Left ventricle myocardium inferior (tissue), 1 donor: ENCODE measurements at regions not wholly inside any gene's neighbourhood (a gene's known extent, or its start where the extent isn't known, plus 50 kb on each side); places are given as distances from the start of the nearest gene placed in this dataset.
A peak's percentile ranks its signal among the peaks of the same experiment; 100 is the strongest.

Experiments used
- DNase-seq: peaks from one replicate; pipeline ENCODE4 v3.0.0-alpha.2; 2020
- H3K27ac ChIP-seq: fragments of 200-600 bp; replicated peaks from 2 replicates; pipeline ENCODE4 v1.8.0; 2021
- H3K27me3 ChIP-seq: fragments of 200-600 bp; 2 replicates; pipeline ENCODE4 v1.8.0; 2021; ENCODE audit warnings: low read depth
- H3K36me3 ChIP-seq: fragments of 200-600 bp; 2 replicates; pipeline ENCODE4 v1.8.0; 2021
- H3K4me1 ChIP-seq: fragments of 200-600 bp; 2 replicates; pipeline ENCODE4 v1.8.0; 2021
- H3K4me3 ChIP-seq: fragments of 200-600 bp; 2 replicates; pipeline ENCODE4 v1.8.0; 2021; ENCODE audit warnings: mild to moderate bottlenecking, moderate library complexity
- H3K9me3 ChIP-seq: fragments of 200-600 bp; replicated peaks from 2 replicates; pipeline ENCODE4 v1.8.0; 2021
- CTCF ChIP-seq: fragments of 200-600 bp; IDR thresholded peaks from 2 replicates; pipeline ENCODE4 v1.8.0; 2021; ENCODE audit warnings: antibody characterized with exemption, mild to moderate bottlenecking, borderline replicate concordance
- intact Hi-C: fragments of 100-400 bp; cut with micrococcal nuclease; formaldehyde crosslinking; loops from one replicate; pipeline ENCODE4 v1.11.0; 2022
- donor health status: DM: no; HTN: yes; CAD: no; lungs with severe emphysema.

DNA sequence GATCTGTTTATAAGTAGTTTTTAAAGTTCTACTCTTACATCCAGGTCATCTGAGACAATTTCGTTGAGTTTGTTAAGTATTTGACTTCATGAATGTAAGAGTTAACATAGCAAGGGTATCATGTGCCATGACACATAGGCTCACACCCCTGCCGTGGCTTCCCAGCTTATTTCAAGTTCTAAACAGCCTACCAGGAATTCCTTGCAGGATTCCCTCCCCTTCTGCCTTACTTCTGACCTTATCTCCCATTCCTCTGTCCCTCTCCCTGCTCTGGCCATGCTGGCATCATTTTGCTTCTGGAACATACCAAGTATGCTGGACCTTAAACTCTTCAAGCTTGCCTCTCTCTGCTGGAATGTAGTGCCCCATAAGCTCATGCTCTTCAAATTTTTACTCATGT, 369.9 kb upstream of the PCDH7 start:
- no peaks in the 10 kb centered on the region for H3K4me1 ChIP-seq
- DNase-seq = no peak
- intact Hi-C loops = no loop called here
- TF ChIP-seq CTCF = no peak
- no peak overlapping the region for H3K27ac ChIP-seq
- no peaks in the 10 kb centered on the region for H3K27me3 ChIP-seq
- H3K9me3 ChIP-seq = no peaks in the 10 kb centered on the region
- H3K36me3 ChIP-seq = no peaks in the 10 kb centered on the region
- H3K4me3 ChIP-seq = no peak overlapping the region

- no peak for DNase-seq
- H3K36me3 ChIP-seq = no peaks in the 10 kb centered on the region
- H3K27me3 ChIP-seq = no peaks in the 10 kb centered on the region
- no peak overlapping the region for H3K4me3 ChIP-seq
- no peak overlapping the region for H3K27ac ChIP-seq
- peaks cover 16% of the 10 kb centered on the region for H3K9me3 ChIP-seq
- no peaks in the 10 kb centered on the region for H3K4me1 ChIP-seq
- intact Hi-C loops = no loop called here
- no peak for TF ChIP-seq CTCF
Observed at GRCh38 chr4:30354605-30355004, 365.6 kb upstream of the PCDH7 start.

GRCh38 chr4:30362436-30362835, 357.7 kb upstream of the PCDH7 start:
- Histone ChIP-seq H3K4me3 (no peak overlapping the region), H3K9me3 (peaks cover 18% of the 10 kb centered on the region), H3K27ac (no peak overlapping the region), H3K4me1 (no peaks in the 10 kb centered on the region), H3K36me3 (no peaks in the 10 kb centered on the region), H3K27me3 (no peaks in the 10 kb centered on the region)
- TF ChIP-seq CTCF = no peak
- DNase-seq = no peak
- intact Hi-C loops = no loop called here

GRCh38 chr4:30370105-30370504, 350.1 kb upstream of the PCDH7 start:
- intact Hi-C loops = no loop called here
- H3K27ac ChIP-seq = no peak overlapping the region
- no peaks in the 10 kb centered on the region for H3K36me3 ChIP-seq
- no peaks in the 10 kb centered on the region for H3K27me3 ChIP-seq
- no peaks in the 10 kb centered on the region for H3K4me1 ChIP-seq
- H3K9me3 ChIP-seq = peaks cover 12% of the 10 kb centered on the region
- TF ChIP-seq CTCF = no peak
- H3K4me3 ChIP-seq = no peak overlapping the region
- DNase-seq = no peak

- Histone ChIP-seq H3K36me3 (no peaks in the 10 kb centered on the region), H3K9me3 (peaks cover 21% of the 10 kb centered on the region), H3K27me3 (no peaks in the 10 kb centered on the region), H3K27ac (no peak overlapping the region), H3K4me1 (no peaks in the 10 kb centered on the region), H3K4me3 (no peak overlapping the region)
- intact Hi-C loops = no loop called here
- DNase-seq = no peak
- peak; percentile 55 for TF ChIP-seq CTCF
Observed at GRCh38 chr4:30380404-30380998, 339.7 kb upstream of the PCDH7 start.
